ENCODE measurements at regions not wholly inside any gene's neighbourhood (a gene's known extent, or its start where the extent isn't known, plus 50 kb on each side); places are given as distances from the start of the nearest gene placed in this dataset.

DNA sequence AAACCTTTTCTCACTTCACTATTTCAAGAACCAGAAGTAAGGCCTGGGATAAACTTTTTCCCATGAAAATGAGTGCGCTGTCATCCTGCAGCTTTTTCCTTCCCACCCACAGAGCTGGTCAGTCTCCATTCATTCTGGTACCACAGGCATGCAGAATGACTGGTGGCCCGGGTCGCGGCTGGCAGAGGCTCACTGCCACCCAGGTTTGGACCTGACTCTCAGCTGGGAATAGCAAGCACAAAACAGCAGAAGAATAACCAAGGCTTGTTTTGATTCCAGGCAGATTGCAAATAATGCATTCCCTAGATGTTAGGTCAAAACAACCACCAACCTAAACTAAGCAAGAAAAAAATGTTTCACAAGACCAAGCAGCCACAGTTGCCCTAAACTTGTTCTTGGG lies 190.5 kb upstream of the NRP1 start:
- ATAC-seq (ENCODE audit: low read depth) (no peak), DNase-seq (ENCODE audit: low spot score) (no peak)
- Histone ChIP-seq H3K4me1 (ENCODE audit: insufficient read depth, poor library complexity, severe bottlenecking) (no peaks in the 10 kb centered on the region), H3K27ac (ENCODE audit: poor library complexity, severe bottlenecking) (no peak overlapping the region), H3K27me3 (ENCODE audit: insufficient read depth, poor library complexity, severe bottlenecking) (no peaks in the 10 kb centered on the region), H3K9me3 (ENCODE audit: severe bottlenecking) (no peaks in the 10 kb centered on the region), H3K4me3 (ENCODE audit: severe bottlenecking) (no peak overlapping the region), H3K36me3 (ENCODE audit: low read depth) (no peaks in the 10 kb centered on the region)
- TF ChIP-seq, protein P1, sequence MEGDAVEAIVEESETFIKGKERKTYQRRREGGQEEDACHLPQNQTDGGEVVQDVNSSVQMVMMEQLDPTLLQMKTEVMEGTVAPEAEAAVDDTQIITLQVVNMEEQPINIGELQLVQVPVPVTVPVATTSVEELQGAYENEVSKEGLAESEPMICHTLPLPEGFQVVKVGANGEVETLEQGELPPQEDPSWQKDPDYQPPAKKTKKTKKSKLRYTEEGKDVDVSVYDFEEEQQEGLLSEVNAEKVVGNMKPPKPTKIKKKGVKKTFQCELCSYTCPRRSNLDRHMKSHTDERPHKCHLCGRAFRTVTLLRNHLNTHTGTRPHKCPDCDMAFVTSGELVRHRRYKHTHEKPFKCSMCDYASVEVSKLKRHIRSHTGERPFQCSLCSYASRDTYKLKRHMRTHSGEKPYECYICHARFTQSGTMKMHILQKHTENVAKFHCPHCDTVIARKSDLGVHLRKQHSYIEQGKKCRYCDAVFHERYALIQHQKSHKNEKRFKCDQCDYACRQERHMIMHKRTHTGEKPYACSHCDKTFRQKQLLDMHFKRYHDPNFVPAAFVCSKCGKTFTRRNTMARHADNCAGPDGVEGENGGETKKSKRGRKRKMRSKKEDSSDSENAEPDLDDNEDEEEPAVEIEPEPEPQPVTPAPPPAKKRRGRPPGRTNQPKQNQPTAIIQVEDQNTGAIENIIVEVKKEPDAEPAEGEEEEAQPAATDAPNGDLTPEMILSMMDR (IDR thresholded peaks at IDR 0.05; ENCODE audit: poor library complexity, severe bottlenecking): no peak

- H3K27me3 ChIP-seq (ENCODE audit: insufficient read depth, poor library complexity, severe bottlenecking): no peaks in the 10 kb centered on the region
- DNase-seq (ENCODE audit: low spot score): no peak
- H3K27ac ChIP-seq (ENCODE audit: poor library complexity, severe bottlenecking): no peak overlapping the region
- TF ChIP-seq, protein P1 (IDR thresholded peaks at IDR 0.05; ENCODE audit: poor library complexity, severe bottlenecking): no peak
- H3K36me3 ChIP-seq (ENCODE audit: low read depth): no peaks in the 10 kb centered on the region
- no peak for ATAC-seq (ENCODE audit: low read depth)
- H3K4me3 ChIP-seq (ENCODE audit: severe bottlenecking): no peak overlapping the region
- no peaks in the 10 kb centered on the region for H3K4me1 ChIP-seq (ENCODE audit: insufficient read depth, poor library complexity, severe bottlenecking)
- H3K9me3 ChIP-seq (ENCODE audit: severe bottlenecking): no peaks in the 10 kb centered on the region
Measured at GRCh38 chr10:33524041-33524440, 189.6 kb upstream of the NRP1 start.

- Histone ChIP-seq H3K9me3 (ENCODE audit: severe bottlenecking) (no peaks in the 10 kb centered on the region), H3K4me3 (ENCODE audit: severe bottlenecking) (no peak overlapping the region), H3K27ac (ENCODE audit: poor library complexity, severe bottlenecking) (no peak overlapping the region), H3K4me1 (ENCODE audit: insufficient read depth, poor library complexity, severe bottlenecking) (no peaks in the 10 kb centered on the region), H3K27me3 (ENCODE audit: insufficient read depth, poor library complexity, severe bottlenecking) (no peaks in the 10 kb centered on the region), H3K36me3 (ENCODE audit: low read depth) (no peaks in the 10 kb centered on the region)
- no peak for DNase-seq (ENCODE audit: low spot score)
- TF ChIP-seq, protein P1 (IDR thresholded peaks at IDR 0.05; ENCODE audit: poor library complexity, severe bottlenecking): no peak
- ATAC-seq (ENCODE audit: low read depth): no peak
Measured at GRCh38 chr10:33523236-33523792, 188.8 kb upstream of the NRP1 start.

DNA sequence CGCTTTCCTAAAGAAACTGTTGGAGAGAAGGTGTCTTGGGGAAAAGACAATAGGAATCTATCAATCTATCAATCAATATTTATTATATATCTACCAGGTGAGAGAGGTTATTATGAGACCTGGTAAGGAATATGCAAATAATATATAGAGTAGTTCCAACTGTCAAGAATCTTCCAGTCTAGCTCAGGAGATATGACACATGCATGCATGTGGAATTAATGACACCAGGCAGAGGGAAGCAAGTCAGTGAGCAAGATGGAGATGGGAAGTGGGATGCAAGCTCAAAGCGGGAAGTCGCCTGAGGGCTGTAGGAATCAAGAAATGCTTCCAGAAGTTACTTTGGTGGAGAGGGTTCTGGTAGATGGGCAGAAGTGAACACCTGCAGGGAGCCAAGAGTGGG lies 187.4 kb upstream of the NRP1 start:
- ATAC-seq (ENCODE audit: low read depth): no peak
- Histone ChIP-seq H3K27ac (ENCODE audit: poor library complexity, severe bottlenecking) (no peak overlapping the region), H3K36me3 (ENCODE audit: low read depth) (no peaks in the 10 kb centered on the region), H3K9me3 (ENCODE audit: severe bottlenecking) (no peaks in the 10 kb centered on the region), H3K27me3 (ENCODE audit: insufficient read depth, poor library complexity, severe bottlenecking) (no peaks in the 10 kb centered on the region), H3K4me3 (ENCODE audit: severe bottlenecking) (no peak overlapping the region), H3K4me1 (ENCODE audit: insufficient read depth, poor library complexity, severe bottlenecking) (no peaks in the 10 kb centered on the region)
- TF ChIP-seq, protein P1 (IDR thresholded peaks at IDR 0.05; ENCODE audit: poor library complexity, severe bottlenecking): no peak
- DNase-seq (ENCODE audit: low spot score): no peak

GRCh38 chr10:33521062-33521461 lies 186.6 kb upstream of the NRP1 start:
- no peaks in the 10 kb centered on the region for H3K4me1 ChIP-seq (ENCODE audit: insufficient read depth, poor library complexity, severe bottlenecking)
- H3K27me3 ChIP-seq (ENCODE audit: insufficient read depth, poor library complexity, severe bottlenecking): no peaks in the 10 kb centered on the region
- TF ChIP-seq, protein P1 (IDR thresholded peaks at IDR 0.05; ENCODE audit: poor library complexity, severe bottlenecking): no peak
- ATAC-seq (ENCODE audit: low read depth): no peak
- H3K9me3 ChIP-seq (ENCODE audit: severe bottlenecking): no peaks in the 10 kb centered on the region
- no peak overlapping the region for H3K4me3 ChIP-seq (ENCODE audit: severe bottlenecking)
- no peak for DNase-seq (ENCODE audit: low spot score)
- no peaks in the 10 kb centered on the region for H3K36me3 ChIP-seq (ENCODE audit: low read depth)
- H3K27ac ChIP-seq (ENCODE audit: poor library complexity, severe bottlenecking): no peak overlapping the region
